ENCODE measurements at regions not wholly inside any gene's neighbourhood (a gene's known extent, or its start where the extent isn't known, plus 50 kb on each side); places are given as distances from the start of the nearest gene placed in this dataset.

DNA sequence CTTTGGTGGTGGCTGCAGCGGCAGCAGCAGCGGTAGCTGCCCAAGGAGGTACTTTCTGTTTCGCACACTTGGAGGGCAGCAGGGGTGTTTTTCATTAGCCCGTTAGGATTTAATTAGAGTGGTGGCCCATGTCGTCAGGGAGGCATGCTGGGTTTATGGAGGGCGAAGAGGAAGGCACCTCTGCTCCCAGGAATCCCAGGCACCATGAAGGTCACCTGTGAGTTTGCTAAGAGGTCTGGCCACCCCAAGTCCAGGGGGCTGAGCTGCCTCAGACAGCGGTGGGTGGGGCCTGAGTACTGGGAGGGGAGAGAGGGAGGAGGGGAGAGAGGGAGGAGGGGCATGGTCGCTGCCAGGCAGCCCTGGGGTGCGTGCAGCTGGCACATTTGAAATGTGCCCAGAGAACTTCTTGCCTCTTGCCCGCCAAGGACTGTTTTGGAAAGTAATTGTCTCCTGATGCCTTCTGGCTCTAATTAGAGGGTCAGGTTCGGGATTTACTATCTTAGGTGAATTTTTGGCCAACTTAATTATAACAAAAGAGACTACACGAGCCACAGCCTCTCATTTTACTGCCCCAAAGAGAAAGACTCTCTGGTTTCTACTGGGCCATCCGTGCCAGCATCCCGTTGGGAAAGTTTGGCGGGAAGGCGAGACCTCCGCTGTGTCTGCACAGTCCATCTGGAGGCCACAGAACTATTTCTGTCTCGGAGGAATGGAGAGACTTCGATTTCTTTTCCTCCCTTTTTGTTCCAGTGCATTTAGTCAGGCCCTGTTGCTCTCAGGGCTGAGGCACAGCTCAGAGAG is 62.0 kb downstream of the GLI2 start:
- intact Hi-C loops (cut with DNase I, micrococcal nuclease), result no loop called here
- Histone ChIP-seq H3K36me3 (ENCODE audit: low read depth) (no peaks in the 10 kb centered on the region), H3K4me3 (no peak overlapping the region), H3K9me3 (no peaks in the 10 kb centered on the region), H3K4me1 (ENCODE audit: low read depth) (no peaks in the 10 kb centered on the region)
- TF ChIP-seq, protein P1, sequence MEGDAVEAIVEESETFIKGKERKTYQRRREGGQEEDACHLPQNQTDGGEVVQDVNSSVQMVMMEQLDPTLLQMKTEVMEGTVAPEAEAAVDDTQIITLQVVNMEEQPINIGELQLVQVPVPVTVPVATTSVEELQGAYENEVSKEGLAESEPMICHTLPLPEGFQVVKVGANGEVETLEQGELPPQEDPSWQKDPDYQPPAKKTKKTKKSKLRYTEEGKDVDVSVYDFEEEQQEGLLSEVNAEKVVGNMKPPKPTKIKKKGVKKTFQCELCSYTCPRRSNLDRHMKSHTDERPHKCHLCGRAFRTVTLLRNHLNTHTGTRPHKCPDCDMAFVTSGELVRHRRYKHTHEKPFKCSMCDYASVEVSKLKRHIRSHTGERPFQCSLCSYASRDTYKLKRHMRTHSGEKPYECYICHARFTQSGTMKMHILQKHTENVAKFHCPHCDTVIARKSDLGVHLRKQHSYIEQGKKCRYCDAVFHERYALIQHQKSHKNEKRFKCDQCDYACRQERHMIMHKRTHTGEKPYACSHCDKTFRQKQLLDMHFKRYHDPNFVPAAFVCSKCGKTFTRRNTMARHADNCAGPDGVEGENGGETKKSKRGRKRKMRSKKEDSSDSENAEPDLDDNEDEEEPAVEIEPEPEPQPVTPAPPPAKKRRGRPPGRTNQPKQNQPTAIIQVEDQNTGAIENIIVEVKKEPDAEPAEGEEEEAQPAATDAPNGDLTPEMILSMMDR (IDR thresholded peaks at IDR 0.05), result no peak
- DNase-seq (no peak), ATAC-seq (no peak)

GRCh38 chr2:120798567-120799247 is 63.0 kb downstream of the GLI2 start:
- intact Hi-C loops (cut with DNase I, micrococcal nuclease), result no loop called here
- TF ChIP-seq, protein P1 (IDR thresholded peaks at IDR 0.05), result no peak
- Histone ChIP-seq H3K9me3 (no peaks in the 10 kb centered on the region), H3K4me3 (no peak overlapping the region), H3K36me3 (ENCODE audit: low read depth) (no peaks in the 10 kb centered on the region), H3K4me1 (ENCODE audit: low read depth) (no peaks in the 10 kb centered on the region)
- DNase-seq (no peak), ATAC-seq (no peak)

DNA sequence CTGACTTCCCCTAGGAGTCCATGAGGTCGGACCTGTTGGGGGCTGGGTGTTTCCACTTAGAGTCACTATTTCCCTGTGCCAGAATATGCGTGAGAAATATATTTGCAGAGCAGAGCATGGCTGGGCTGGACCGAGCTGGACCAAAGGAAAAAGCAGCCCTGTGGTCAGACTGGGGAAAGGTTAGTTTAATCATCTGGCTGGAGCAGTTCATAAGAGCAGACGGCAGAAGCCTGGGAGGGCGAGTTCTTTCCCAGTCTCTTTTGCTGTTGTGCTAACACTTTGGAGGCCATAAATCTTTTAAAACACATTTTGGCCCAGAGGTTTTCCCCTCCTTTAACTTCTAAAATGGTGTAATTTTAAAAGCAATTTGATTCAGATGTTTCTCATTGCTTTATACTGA is 66.5 kb downstream of the GLI2 start:
- DNase-seq (no peak), ATAC-seq (peak; percentile 22)
- Histone ChIP-seq H3K9me3 (no peaks in the 10 kb centered on the region), H3K4me1 (ENCODE audit: low read depth) (no peaks in the 10 kb centered on the region), H3K4me3 (no peak overlapping the region), H3K36me3 (ENCODE audit: low read depth) (no peaks in the 10 kb centered on the region)
- TF ChIP-seq, protein P1 (IDR thresholded peaks at IDR 0.05), result no peak
- intact Hi-C loops (cut with DNase I, micrococcal nuclease), result no loop called here

GRCh38 chr2:120802867-120803484 is 67.3 kb downstream of the GLI2 start:
- ATAC-seq (peak; percentile 18), DNase-seq (no peak)
- H3K4me3 ChIP-seq, result no peak overlapping the region
- no peaks in the 10 kb centered on the region for H3K9me3 ChIP-seq
- intact Hi-C loops (cut with DNase I, micrococcal nuclease), result no loop called here
- H3K36me3 ChIP-seq (ENCODE audit: low read depth), result no peaks in the 10 kb centered on the region
- TF ChIP-seq, protein P1 (IDR thresholded peaks at IDR 0.05), result no peak
- H3K4me1 ChIP-seq (ENCODE audit: low read depth), result no peaks in the 10 kb centered on the region

DNA sequence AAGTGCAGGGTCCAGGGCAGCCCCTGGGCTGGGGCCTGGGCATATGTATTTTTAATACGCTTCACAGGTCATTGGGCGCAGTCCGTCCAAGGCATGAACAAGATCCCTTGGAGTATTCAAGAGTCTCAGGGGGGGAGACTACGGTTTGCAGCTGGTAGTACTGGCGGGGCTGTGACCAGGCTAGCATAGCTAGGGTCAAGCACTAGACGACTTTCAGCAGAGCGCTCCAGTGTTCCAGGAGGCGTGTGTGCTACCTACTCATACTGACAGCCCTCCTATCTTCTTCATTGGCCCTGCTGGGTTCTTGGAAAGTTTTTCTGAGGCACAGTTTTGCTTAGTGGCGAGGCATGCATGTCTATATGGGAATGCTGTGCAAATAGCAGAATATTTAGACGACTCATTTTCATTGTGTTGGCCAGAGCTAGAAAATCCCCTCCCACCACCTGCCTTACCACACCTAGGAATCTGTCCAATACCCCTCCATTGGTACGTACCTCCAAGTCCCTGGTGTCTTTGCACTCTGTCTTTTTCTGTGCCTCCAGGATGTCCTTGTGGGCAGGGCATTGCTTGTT is 68.2 kb downstream of the GLI2 start:
- DNase-seq (no peak), ATAC-seq (no peak)
- Histone ChIP-seq H3K4me1 (ENCODE audit: low read depth) (no peaks in the 10 kb centered on the region), H3K9me3 (no peaks in the 10 kb centered on the region), H3K4me3 (no peak overlapping the region), H3K36me3 (ENCODE audit: low read depth) (no peaks in the 10 kb centered on the region)
- TF ChIP-seq, protein P1 (IDR thresholded peaks at IDR 0.05), result no peak
- intact Hi-C loops (cut with DNase I, micrococcal nuclease), result no loop called here
